DOHH2 (cell line): ENCODE measurements at regions not wholly inside any gene's neighbourhood (a gene's known extent, or its start where the extent isn't known, plus 50 kb on each side); places are given as distances from the start of the nearest gene placed in this dataset.

ENCODE experiments used
- CTCF ChIP-seq: fragments of 200-600 bp; sonication (generic); IDR thresholded peaks from one replicate; pipeline ENCODE4 v1.5.1; 2014; ENCODE audit warnings: antibody characterized with exemption, mild to moderate bottlenecking, low read depth, low read length; ENCODE audit not compliant: poor library complexity, severe bottlenecking
- EZH2phosphoT487 ChIP-seq: fragments of 200-600 bp; sonication (generic); IDR thresholded peaks from 2 replicates; pipeline ENCODE4 v1.6.1; 2017; ENCODE audit warnings: borderline replicate concordance, mild to moderate bottlenecking, antibody characterized with exemption, low read length, moderate library complexity, mixed read lengths

- TF ChIP-seq CTCF (no peak), EZH2phosphoT487 (no peak)
Measured at GRCh38 chr19:29882719-29883105, 59.3 kb upstream of the URI1 start.
